ENCODE measurements at regions not wholly inside any gene's neighbourhood (a gene's known extent, or its start where the extent isn't known, plus 50 kb on each side); places are given as distances from the start of the nearest gene placed in this dataset.

DNA sequence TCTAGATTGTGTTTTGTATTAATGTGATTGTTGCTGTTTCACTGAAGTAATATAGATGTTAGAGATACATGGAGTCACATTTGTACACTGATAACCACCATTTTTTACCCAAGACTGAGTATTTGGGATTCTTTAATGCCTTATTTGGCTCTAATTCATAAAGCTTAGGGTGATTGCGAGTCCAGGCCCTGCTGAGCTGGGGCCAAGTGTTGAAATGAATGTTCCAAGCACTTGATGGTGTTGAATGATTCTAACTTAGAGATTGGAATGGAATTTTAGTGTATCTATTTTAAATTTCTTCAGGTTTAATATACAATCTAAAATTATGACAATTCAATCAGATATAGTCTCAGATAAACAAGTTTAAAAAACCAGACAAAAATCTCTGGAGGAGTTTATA lies 329.4 kb upstream of the SLC35B3 start:
- DNase-seq (ENCODE audit: low read depth), result no peak
- TF ChIP-seq, protein P1, sequence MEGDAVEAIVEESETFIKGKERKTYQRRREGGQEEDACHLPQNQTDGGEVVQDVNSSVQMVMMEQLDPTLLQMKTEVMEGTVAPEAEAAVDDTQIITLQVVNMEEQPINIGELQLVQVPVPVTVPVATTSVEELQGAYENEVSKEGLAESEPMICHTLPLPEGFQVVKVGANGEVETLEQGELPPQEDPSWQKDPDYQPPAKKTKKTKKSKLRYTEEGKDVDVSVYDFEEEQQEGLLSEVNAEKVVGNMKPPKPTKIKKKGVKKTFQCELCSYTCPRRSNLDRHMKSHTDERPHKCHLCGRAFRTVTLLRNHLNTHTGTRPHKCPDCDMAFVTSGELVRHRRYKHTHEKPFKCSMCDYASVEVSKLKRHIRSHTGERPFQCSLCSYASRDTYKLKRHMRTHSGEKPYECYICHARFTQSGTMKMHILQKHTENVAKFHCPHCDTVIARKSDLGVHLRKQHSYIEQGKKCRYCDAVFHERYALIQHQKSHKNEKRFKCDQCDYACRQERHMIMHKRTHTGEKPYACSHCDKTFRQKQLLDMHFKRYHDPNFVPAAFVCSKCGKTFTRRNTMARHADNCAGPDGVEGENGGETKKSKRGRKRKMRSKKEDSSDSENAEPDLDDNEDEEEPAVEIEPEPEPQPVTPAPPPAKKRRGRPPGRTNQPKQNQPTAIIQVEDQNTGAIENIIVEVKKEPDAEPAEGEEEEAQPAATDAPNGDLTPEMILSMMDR (conservative IDR thresholded peaks at IDR 0.05; ENCODE audit: low read length), result no peak
- no peak overlapping the region for H3K4me3 ChIP-seq (ENCODE audit: low read length)

DNA sequence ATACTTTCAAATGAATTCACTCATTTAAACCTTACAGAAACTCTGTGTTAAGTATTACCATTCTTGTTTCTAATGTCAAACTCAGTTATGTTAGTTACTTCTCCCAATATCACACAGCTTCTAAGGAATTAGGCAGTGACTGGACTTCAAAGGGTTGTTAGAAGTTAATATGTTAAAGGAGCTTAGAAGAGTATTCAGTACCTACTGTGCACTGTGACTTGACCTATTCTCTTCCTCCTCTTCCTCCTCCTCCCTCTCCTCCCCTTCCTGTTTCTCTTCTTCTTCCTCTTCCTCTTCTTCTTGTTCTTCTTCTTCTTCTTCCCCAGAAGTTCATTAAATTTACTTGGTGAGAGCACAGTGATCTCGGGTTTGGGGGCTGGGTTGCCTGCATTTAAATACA lies 325.6 kb upstream of the SLC35B3 start:
- TF ChIP-seq, protein P1 (conservative IDR thresholded peaks at IDR 0.05; ENCODE audit: low read length), result no peak
- no peak for DNase-seq (ENCODE audit: low read depth)
- H3K4me3 ChIP-seq (ENCODE audit: low read length), result no peak overlapping the region

DNA sequence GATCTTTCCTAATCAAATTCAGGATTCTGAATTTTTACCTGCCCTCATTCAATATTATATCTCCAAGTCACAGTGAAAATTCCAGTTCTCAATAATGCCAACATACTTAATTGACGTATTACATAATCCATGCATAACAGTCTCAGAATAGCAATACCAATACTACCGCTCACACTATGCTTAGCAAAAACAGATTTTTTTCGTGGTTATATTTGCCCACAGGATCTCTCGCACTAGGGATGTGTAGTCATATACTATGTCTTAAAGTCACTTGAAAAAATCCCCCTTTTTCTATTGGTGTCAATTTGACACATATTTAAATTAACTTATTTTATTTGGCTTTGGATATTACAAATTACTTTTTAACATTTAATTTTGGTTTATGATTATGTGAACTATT lies 323.1 kb upstream of the SLC35B3 start:
- H3K4me3 ChIP-seq (ENCODE audit: low read length), result no peak overlapping the region
- TF ChIP-seq, protein P1 (conservative IDR thresholded peaks at IDR 0.05; ENCODE audit: low read length), result no peak

DNA sequence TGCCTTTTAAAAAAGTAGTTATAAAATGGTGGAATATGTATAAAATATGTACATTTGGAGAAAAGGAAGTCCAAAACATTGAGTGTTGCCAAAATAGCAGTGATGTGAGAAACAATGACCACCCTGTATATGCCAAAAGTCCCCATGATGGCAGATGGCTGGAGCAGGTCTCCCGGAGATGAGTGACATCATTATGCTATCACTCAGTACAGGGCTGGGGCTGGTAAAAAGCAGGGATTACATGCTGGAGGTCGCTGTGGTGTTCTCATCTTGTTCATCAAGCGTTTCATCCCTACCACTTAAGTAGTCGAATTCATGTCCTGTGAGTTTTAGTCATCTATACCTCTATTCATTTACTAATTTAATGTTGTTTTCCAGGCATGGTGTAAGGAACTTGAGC lies 315.3 kb upstream of the SLC35B3 start:
- H3K4me3 ChIP-seq (ENCODE audit: low read length), result no peak overlapping the region
- DNase-seq (ENCODE audit: low read depth), result no peak
- TF ChIP-seq, protein P1 (conservative IDR thresholded peaks at IDR 0.05; ENCODE audit: low read length), result no peak

More for the DNA sequence above, 323.1 kb upstream of the SLC35B3 start:
- DNase-seq (ENCODE audit: low read depth), result no peak

DNA sequence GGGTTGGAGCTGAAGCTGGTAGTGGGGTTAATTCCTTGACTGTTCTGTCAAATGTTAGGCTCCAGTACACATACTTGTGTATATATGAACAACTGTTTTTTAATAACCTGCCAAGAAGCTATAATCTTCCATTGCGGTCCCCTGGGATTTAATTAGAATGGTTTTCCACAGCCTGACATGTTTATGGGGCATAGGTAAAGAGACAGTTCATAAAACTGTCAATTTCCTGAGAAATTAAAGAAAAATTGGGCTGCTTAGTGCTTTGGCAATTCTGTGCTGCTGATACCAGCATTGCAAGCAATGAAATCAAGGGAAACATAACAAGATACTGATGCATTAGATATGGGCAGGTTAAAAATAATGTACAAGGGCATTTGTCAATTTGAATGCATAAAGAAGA lies 314.1 kb upstream of the SLC35B3 start:
- no peak for DNase-seq (ENCODE audit: low read depth)
- TF ChIP-seq, protein P1 (conservative IDR thresholded peaks at IDR 0.05; ENCODE audit: low read length), result no peak
- no peak overlapping the region for H3K4me3 ChIP-seq (ENCODE audit: low read length)

DNA sequence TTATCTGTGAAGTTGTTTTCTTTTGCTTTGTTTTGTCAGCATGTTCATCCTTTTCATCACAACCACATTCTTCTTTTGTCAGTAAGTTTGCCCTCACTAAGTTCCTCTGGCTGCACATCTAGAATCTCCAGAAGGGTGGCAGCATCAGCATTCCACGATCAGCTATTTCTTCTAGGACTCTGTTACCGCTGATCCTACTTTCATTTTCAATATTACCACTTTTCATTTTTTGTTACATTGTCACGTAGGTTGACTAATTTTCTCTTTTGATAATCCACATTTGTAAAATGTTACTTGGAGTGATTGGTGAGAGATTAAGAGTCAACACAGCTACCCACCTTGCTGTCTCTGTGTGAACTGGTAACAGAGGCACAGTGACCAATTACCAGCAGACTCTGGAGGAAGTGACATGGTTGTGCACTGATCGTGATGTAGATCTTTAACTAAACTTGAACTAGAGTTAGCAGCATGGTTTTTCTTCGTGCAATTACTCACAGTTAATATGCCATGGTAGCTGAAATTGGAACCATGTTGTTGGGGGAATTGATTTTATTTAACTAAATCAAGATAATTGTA lies 307.9 kb upstream of the SLC35B3 start:
- DNase-seq (ENCODE audit: low read depth), result no peak
- H3K4me3 ChIP-seq (ENCODE audit: low read length), result no peak overlapping the region; the same call in 1 of the 2 replicates
- TF ChIP-seq, protein P1 (conservative IDR thresholded peaks at IDR 0.05; ENCODE audit: low read length), result no peak

DNA sequence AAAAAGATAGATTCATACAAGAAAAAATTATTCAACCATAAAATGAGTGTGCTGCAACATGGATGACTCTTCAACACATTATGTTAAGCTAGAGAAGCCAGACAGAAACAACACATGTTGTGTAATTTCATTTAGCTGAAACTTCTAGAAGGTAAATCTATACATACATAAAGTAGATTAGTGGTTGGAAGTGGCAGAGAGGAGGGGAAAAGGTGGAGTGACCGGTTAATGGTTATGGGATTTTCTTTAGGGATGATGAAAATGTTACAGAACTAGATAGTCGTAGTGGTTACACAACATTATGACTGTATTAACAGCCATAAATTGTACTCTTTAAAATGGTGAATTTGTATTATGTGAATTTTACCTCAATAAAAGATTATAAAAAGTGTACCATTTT lies 304.1 kb upstream of the SLC35B3 start:
- no peak overlapping the region for H3K4me3 ChIP-seq (ENCODE audit: low read length)
- TF ChIP-seq, protein P1 (conservative IDR thresholded peaks at IDR 0.05; ENCODE audit: low read length), result no peak
- DNase-seq (ENCODE audit: low read depth), result no peak

Measured in AG10803 (cell line).